ENCODE measurements at regions not wholly inside any gene's neighbourhood (a gene's known extent, or its start where the extent isn't known, plus 50 kb on each side); places are given as distances from the start of the nearest gene placed in this dataset.

- TF ChIP-seq EP300 (IDR thresholded peaks at IDR 0.05): no peak
- TF ChIP-seq POLR2A (IDR thresholded peaks at IDR 0.05; ENCODE audit: low read length): no peak
- no peak for TF ChIP-seq RFX5 (IDR thresholded peaks at IDR 0.05)
- no peak for TF ChIP-seq CTCF (IDR thresholded peaks at IDR 0.05)
- TF ChIP-seq RAD21 (conservative IDR thresholded peaks at IDR 0.05 in 1 of 2, IDR thresholded peaks at IDR 0.05 in 1 of 2): no peak
- TF ChIP-seq ZFP36 (IDR thresholded peaks at IDR 0.05; ENCODE audit: borderline replicate concordance, partially characterized antibody): no peak
- no peak for TF ChIP-seq JUN (IDR thresholded peaks at IDR 0.05)
- TF ChIP-seq PBX3 (IDR thresholded peaks at IDR 0.05): no peak
- no peak for TF ChIP-seq HDAC2 (IDR thresholded peaks at IDR 0.05)
- TF ChIP-seq CHD2 (IDR thresholded peaks at IDR 0.05; ENCODE audit: low read length, partially characterized antibody): no peak
- TF ChIP-seq ZNF302 (CRISPR knock-in tag; IDR thresholded peaks at IDR 0.05): no peak
- peak; percentile 22 for TF ChIP-seq MAFK (IDR thresholded peaks at IDR 0.05; ENCODE audit: partially characterized antibody)
- no peak for TF ChIP-seq REST (IDR thresholded peaks at IDR 0.05)
Observed at GRCh38 chr10:53458007-53458406, 685.4 kb upstream of the MBL2 start.

Measured in A549 (cell line).